OCI-LY7 (cell line): ENCODE measurements at regions not wholly inside any gene's neighbourhood (a gene's known extent, or its start where the extent isn't known, plus 50 kb on each side); places are given as distances from the start of the nearest gene placed in this dataset.

ENCODE experiments used
- EZH2phosphoT487 ChIP-seq: fragments of 200-600 bp; sonication (generic); IDR thresholded peaks from 2 replicates; pipeline ENCODE4 v1.6.1; 2018; ENCODE audit warnings: low read depth, borderline replicate concordance, mild to moderate bottlenecking, mixed run types, antibody characterized with exemption, low read length, moderate library complexity, mixed read lengths
- TF ChIP-seq, protein P1 (sequence below): fragments of 200-600 bp; sonication (generic); conservative IDR thresholded peaks from 2 replicates; pipeline ENCODE4 v1.5.1; 2014; ENCODE audit warnings: mild to moderate bottlenecking, antibody characterized with exemption, low read length, moderate library complexity, mixed read lengths

DNA sequence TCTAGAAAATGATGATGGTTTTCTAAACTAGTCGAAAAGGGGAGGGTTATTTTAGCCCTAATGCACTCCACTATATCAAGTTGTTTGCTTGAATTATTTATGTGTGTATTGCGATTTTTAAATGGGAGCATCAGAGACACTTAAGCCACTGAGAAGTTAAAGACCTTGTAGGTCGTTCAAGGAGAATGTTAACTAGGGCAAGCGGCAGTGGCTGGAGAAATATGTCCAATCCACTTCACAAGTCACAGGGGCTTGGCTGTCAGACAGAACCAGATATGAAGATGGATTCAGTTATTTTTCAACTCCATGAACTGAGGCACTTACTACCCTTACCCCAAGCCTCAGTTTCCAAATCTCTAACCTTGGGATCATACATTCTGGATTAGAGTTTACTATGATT is 702.0 kb downstream of the CDH11 start:
- TF ChIP-seq, protein P1, sequence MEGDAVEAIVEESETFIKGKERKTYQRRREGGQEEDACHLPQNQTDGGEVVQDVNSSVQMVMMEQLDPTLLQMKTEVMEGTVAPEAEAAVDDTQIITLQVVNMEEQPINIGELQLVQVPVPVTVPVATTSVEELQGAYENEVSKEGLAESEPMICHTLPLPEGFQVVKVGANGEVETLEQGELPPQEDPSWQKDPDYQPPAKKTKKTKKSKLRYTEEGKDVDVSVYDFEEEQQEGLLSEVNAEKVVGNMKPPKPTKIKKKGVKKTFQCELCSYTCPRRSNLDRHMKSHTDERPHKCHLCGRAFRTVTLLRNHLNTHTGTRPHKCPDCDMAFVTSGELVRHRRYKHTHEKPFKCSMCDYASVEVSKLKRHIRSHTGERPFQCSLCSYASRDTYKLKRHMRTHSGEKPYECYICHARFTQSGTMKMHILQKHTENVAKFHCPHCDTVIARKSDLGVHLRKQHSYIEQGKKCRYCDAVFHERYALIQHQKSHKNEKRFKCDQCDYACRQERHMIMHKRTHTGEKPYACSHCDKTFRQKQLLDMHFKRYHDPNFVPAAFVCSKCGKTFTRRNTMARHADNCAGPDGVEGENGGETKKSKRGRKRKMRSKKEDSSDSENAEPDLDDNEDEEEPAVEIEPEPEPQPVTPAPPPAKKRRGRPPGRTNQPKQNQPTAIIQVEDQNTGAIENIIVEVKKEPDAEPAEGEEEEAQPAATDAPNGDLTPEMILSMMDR: no peak
- TF ChIP-seq EZH2phosphoT487: no peak
